Heart left ventricle (tissue), 13 donors: ENCODE measurements at regions not wholly inside any gene's neighbourhood (a gene's known extent, or its start where the extent isn't known, plus 50 kb on each side); places are given as distances from the start of the nearest gene placed in this dataset.

Source experiments
- POLR2A ChIP-seq, 2 donors: fragments of 450-650 bp; IDR thresholded peaks; one replicate each; pipeline ENCODE4 v1.6.1; 2017; ENCODE audit warnings: antibody characterized with exemption in 2 of 2, mild to moderate bottlenecking in 2 of 2, moderate library complexity in 2 of 2
- TF ChIP-seq, protein P1 (sequence below), 12 donors: fragments of 200-600 bp; sonication (generic) in 4 of 12; IDR thresholded peaks; one replicate each; pipeline versions ENCODE4 v1.5.0 to v1.8.0; 2018 to 2022; ENCODE audit warnings: antibody characterized with exemption in 12 of 12, mild to moderate bottlenecking in 5 of 12
- donor health status: ischemic (EF 13 %, LVEDD 7.1; RV severe dilation, severe dysfunction).
- donor health status: DM: no; HTN: yes; CAD: no.
- donor health status: DM: no; HTN: no; CAD: no.
- donor health status: ischemic (EF 25% LVEDD 6.9; RV normal size, moderate dysfunction).
- donor health status: ischemic (EF 25% LVEDD 5.7; RV mildly dilated, moderate dysfunction).
- donor health status: ischemic (EF 35%, LVEDD 5.7; RV mildly dilated, moderate dysfunction).
- donor health status: nonischemic (EF 11% LVEDD 7.7; RV severe dilation, severe dysfunction).
- donor health status: DM: yes; HTN: yes; CAD: no.
- donor health status: PGD.
- donor health status: ischemic (EF 29% LVEDD 5.4; RV normal size, mild dysfunction).
- donor health status: nonischemic (EF 23%, LVEDD 6.1; RV moderate dilation, normal function).

DNA sequence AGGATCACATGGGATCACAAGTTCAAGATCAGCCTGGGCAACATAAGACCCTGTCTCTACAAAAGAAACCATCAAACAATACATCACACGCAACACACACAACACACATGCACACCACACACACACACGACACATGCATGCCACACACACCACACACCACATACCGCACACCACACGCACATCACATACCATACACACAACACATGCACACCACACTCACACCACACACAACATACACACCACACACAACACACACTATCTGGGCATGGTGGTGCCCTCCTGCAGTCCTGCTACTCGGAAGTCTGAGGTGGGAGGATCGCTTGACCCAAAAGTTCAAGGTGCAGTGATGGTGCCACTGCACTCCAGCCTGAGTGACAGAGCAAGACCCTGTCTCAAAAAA, 198.3 kb downstream of the USP12 start:
- TF ChIP-seq POLR2A (IDR thresholded peaks at IDR 0.05): no peak
- TF ChIP-seq, protein P1, sequence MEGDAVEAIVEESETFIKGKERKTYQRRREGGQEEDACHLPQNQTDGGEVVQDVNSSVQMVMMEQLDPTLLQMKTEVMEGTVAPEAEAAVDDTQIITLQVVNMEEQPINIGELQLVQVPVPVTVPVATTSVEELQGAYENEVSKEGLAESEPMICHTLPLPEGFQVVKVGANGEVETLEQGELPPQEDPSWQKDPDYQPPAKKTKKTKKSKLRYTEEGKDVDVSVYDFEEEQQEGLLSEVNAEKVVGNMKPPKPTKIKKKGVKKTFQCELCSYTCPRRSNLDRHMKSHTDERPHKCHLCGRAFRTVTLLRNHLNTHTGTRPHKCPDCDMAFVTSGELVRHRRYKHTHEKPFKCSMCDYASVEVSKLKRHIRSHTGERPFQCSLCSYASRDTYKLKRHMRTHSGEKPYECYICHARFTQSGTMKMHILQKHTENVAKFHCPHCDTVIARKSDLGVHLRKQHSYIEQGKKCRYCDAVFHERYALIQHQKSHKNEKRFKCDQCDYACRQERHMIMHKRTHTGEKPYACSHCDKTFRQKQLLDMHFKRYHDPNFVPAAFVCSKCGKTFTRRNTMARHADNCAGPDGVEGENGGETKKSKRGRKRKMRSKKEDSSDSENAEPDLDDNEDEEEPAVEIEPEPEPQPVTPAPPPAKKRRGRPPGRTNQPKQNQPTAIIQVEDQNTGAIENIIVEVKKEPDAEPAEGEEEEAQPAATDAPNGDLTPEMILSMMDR (IDR thresholded peaks at IDR 0.05): no peak
